OCI-LY3 (cell line): ENCODE measurements at regions not wholly inside any gene's neighbourhood (a gene's known extent, or its start where the extent isn't known, plus 50 kb on each side); places are given as distances from the start of the nearest gene placed in this dataset.

Experiments
- H2AFZ ChIP-seq: fragments of 200-600, 300-600 bp; shearing (Covaris generic); 2 replicates; pipeline ENCODE4 v1.6.0; 2014; ENCODE audit warnings: antibody characterized with exemption, low read depth, low read length
- H3K27ac ChIP-seq: fragments of 200-600, 300-600 bp; sonication (generic); 2 replicates; pipeline ENCODE4 v1.5.1; 2014; ENCODE audit warnings: mild to moderate bottlenecking, low read length, moderate library complexity, mixed read lengths
- H3K27me3 ChIP-seq: fragments of 200-600, 300-600 bp; sonication (generic); 2 replicates; pipeline ENCODE4 v1.6.1; 2014; ENCODE audit warnings: low read depth, low read length, mixed read lengths
- H3K36me3 ChIP-seq: fragments of 200-600, 300-600 bp; sonication (generic); replicated peaks from 2 replicates; pipeline ENCODE3; 2014; ENCODE audit warnings: low read depth, low read length, mixed read lengths
- H3K4me1 ChIP-seq: fragments of 300-600, 200-600 bp; sonication (generic); 2 replicates; pipeline ENCODE4 v1.6.1; 2014; ENCODE audit warnings: low read length, mixed read lengths
- H3K4me2 ChIP-seq: fragments of 200-600, 300-600 bp; sonication (generic); 2 replicates; pipeline ENCODE4 v1.6.1; 2014; ENCODE audit warnings: low read length, mixed read lengths
- H3K4me3 ChIP-seq: fragments of 300-600, 200-600 bp; sonication (generic); 2 replicates; pipeline ENCODE4 v1.5.1; 2014; ENCODE audit warnings: antibody characterized with exemption, mild to moderate bottlenecking, low read length, moderate library complexity
- H3K79me2 ChIP-seq: fragments of 300-600, 200-600 bp; shearing (Covaris generic); 2 replicates; pipeline ENCODE4 v1.6.1; 2014; ENCODE audit warnings: mild to moderate bottlenecking, low read length, mixed read lengths
- H3K9ac ChIP-seq: fragments of 300-600, 200-600 bp; shearing (Covaris generic); 2 replicates; pipeline ENCODE4 v1.6.0; 2014; ENCODE audit warnings: mild to moderate bottlenecking, low read length, moderate library complexity
- H3K9me3 ChIP-seq: fragments of 200-600, 300-600 bp; shearing (Covaris generic); 2 replicates; pipeline ENCODE4 v1.6.1; 2014; ENCODE audit warnings: low read length, mixed read lengths; ENCODE audit not compliant: insufficient read depth
- H4K20me1 ChIP-seq: fragments of 200-600, 300-600 bp; sonication (generic); 2 replicates; pipeline ENCODE4 v1.6.1; 2016; ENCODE audit warnings: low read length, mixed read lengths; ENCODE audit not compliant: insufficient read depth
- CTCF ChIP-seq: fragments of 200-600, 300-600 bp; sonication (generic); IDR thresholded peaks from 2 replicates; pipeline ENCODE4 v1.5.1; 2014; ENCODE audit warnings: antibody characterized with exemption, low read length, low read depth
- EZH2phosphoT487 ChIP-seq: fragments of 200-600 bp; shearing (Covaris generic); IDR thresholded peaks from 2 replicates; pipeline ENCODE4 v1.6.1; 2018; ENCODE audit warnings: antibody characterized with exemption, mixed run types, low read depth

- TF ChIP-seq EZH2phosphoT487 (no peak), CTCF (no peak)
- H3K27ac ChIP-seq, result no peak overlapping the region
These were observed 236.7 kb downstream of the CDC5L start for GRCh38 chr6:44624226-44624625.

GRCh38 chr6:44624936-44625573 is 237.5 kb downstream of the CDC5L start:
- H3K27ac ChIP-seq, result no peak overlapping the region
- H3K79me2 ChIP-seq, result no peaks in the 10 kb centered on the region
- H3K4me1 ChIP-seq, result peaks cover 49% of the 10 kb centered on the region

More at GRCh38 chr6:44624226-44624625, 236.7 kb downstream of the CDC5L start:
- Histone ChIP-seq H3K27me3 (peaks cover 5% of the 10 kb centered on the region; the same call in 1 of the 2 replicates), H3K9ac (no peak overlapping the region), H3K79me2 (no peaks in the 10 kb centered on the region), H4K20me1 (no peaks in the 10 kb centered on the region), H2AFZ (no peak overlapping the region), H3K4me2 (peak overlapping the region; percentile 74), H3K4me1 (peaks cover 48% of the 10 kb centered on the region), H3K36me3 (no peaks in the 10 kb centered on the region), H3K9me3 (no peaks in the 10 kb centered on the region), H3K4me3 (no peak overlapping the region)

GRCh38 chr6:44625996-44626395 is 238.5 kb downstream of the CDC5L start:
- Histone ChIP-seq H3K4me3 (no peak overlapping the region), H3K9me3 (no peaks in the 10 kb centered on the region), H2AFZ (no peak overlapping the region), H3K27ac (no peak overlapping the region), H3K4me1 (peaks cover 57% of the 10 kb centered on the region), H3K4me2 (no peak overlapping the region), H3K27me3 (peaks cover 6% of the 10 kb centered on the region), H4K20me1 (no peaks in the 10 kb centered on the region), H3K36me3 (no peaks in the 10 kb centered on the region), H3K79me2 (no peaks in the 10 kb centered on the region), H3K9ac (no peak overlapping the region)
- TF ChIP-seq CTCF, result no peak
- no peak for TF ChIP-seq EZH2phosphoT487

More at GRCh38 chr6:44624936-44625573, 237.5 kb downstream of the CDC5L start:
- TF ChIP-seq EZH2phosphoT487 (no peak), CTCF (no peak)
- no peak overlapping the region for H3K9ac ChIP-seq
- H4K20me1 ChIP-seq, result no peaks in the 10 kb centered on the region
- H3K9me3 ChIP-seq, result no peaks in the 10 kb centered on the region
- H3K4me2 ChIP-seq, result no peak overlapping the region
- no peak overlapping the region for H2AFZ ChIP-seq
- no peaks in the 10 kb centered on the region for H3K36me3 ChIP-seq
- no peak overlapping the region for H3K4me3 ChIP-seq
- H3K27me3 ChIP-seq, result peaks cover 5% of the 10 kb centered on the region; the same call in 1 of the 2 replicates

- 0 out of 2 replicates have a peak overlapping the region, but pooled peaks have one; percentile 32 for H2AFZ ChIP-seq
- peaks cover 12% of the 10 kb centered on the region for H3K27me3 ChIP-seq
- H3K9ac ChIP-seq, result no peak overlapping the region
- TF ChIP-seq EZH2phosphoT487, result no peak
- no peak for TF ChIP-seq CTCF
- H4K20me1 ChIP-seq, result no peaks in the 10 kb centered on the region
- H3K9me3 ChIP-seq, result no peaks in the 10 kb centered on the region
- H3K36me3 ChIP-seq, result no peaks in the 10 kb centered on the region
- H3K4me1 ChIP-seq, result peaks cover 60% of the 10 kb centered on the region
- H3K79me2 ChIP-seq, result no peaks in the 10 kb centered on the region
- H3K4me3 ChIP-seq, result no peak overlapping the region
- H3K27ac ChIP-seq, result no peak overlapping the region
- H3K4me2 ChIP-seq, result peak overlapping the region; percentile 43
These were observed 239.1 kb downstream of the CDC5L start for GRCh38 chr6:44626616-44627015.
